ENCODE measurements at regions not wholly inside any gene's neighbourhood (a gene's known extent, or its start where the extent isn't known, plus 50 kb on each side); places are given as distances from the start of the nearest gene placed in this dataset.
"Not testable (repeated sequence)": the region's sequence is repeated elsewhere in the genome, so short reads cannot be mapped to it uniquely, and the experiment has no call there.

DNA sequence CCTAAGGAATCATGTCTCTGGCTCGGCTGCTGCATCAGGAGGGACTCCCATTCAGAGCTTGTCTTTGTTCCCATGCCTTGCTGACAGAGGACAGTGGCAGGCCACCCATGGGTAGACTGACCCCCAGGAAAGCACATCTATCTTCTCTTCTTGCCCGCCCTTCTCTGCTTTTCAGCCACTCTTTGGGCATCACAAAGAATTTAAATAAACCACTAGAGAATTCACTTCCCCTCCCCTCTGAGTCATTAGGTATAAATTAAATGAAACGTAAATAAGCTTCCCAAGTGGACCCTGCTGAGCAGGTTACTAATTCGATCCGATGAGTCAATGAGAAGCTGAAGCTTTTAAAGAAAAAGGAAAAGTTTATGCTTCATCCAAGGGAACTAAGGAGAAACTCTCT, 97.0 kb downstream of the DRD1 start:
- no peak for DNase-seq (ENCODE audit: low read depth)

DNA sequence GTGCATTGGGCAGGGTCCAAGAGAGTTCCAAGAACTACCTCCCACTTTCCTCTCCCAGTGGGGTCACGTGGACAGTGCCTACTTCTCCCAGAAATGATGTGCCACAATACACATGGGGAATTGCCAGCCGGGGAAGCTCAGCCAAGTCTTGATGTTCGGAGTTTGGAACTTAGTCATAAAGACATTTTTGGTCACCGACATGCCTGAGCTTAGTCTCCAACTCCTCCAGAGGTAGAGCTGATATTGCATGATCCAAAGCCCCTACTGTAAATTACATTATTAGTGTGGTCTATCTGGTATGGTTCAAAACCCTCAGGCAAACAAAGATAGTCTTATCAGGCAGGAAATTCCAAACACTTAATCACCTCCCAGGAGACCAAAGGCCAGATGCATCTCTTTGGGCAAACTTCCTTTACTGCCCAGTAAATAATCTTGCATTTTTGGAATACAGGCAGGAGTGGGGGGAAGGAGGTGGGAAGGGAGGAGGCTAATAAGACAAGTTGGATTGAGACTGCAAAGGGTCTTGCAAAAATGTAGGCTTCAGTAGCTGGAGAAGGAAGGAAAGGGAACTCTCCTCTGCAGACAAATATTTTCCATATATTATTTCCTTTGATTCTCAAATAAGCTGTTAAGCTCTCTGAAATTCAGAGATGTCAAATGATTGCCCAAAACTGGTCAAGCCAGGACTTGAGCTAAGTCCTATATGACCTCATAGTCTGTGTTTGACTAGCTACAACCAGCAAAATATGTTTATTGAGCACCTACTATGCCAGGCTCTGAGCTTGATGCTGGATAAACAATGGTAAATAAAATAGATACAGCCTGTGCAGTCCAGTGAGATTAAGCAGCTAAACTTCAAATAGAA, 99.4 kb downstream of the DRD1 start:
- DNase-seq (ENCODE audit: low read depth): no peak

DNA sequence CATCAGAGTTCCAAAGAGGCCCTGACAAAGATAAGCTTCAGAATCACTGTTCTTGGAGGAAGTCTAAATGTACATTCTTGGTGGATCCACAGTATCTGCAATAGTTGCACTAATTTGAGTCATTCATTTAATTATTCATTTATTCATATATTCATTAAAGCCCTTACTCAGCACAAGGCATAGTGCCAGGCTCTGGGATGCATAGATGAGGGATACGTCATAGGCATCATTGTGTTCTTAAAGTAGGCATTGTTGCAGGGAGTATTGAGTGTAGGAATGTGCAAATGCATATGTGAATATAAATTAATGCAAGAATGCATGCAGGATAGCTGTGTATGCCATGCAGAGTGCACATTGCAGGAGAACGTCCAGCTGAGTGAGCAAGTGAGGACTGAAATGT, 100.7 kb downstream of the DRD1 start:
- DNase-seq (ENCODE audit: low read depth): no peak

- no peak for DNase-seq (ENCODE audit: low read depth)
Measured at GRCh38 chr5:175340180-175340579, 103.8 kb downstream of the DRD1 start.

DNA sequence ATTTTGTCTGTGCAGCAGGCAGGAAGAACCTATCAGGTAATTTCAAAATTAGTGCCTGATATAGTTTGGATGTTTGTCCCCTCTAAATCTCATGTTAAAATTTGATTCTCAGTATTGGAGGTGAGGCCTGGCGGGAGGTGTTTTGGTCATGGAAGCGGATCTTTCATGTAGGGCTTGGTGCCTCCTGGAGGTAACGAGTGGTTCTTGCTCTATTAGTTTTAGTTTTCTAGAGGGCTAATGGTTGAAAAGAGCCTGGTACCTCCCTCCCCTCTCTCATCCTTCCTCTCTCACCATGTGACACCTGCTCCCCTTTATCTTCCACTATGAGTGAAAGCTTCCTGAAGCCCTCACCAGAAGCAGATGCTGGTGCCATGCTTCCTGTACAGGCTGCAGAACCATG, 106.3 kb downstream of the DRD1 start:
- DNase-seq (ENCODE audit: low read depth): no peak

- no peak for DNase-seq (ENCODE audit: low read depth)
Measured at GRCh38 chr5:175336781-175337180, 107.2 kb downstream of the DRD1 start.

DNA sequence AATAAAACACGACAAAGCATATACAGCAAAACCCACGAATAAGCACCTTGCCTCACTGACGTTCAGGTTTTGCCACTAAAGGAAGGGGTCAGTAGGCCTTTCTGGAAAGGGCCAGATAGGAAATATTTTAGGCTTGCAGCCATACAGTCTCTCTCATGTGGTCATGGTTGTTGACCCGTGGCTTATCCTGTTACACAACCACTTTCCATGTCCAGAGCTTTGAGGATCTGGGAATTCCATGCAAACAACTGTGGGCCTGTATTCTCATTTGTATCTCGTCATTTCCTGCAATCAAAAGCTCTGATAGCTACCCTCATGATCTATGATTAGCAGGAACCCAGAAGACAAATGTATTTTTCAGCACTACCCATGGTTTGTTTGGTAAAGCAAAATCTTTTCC, 108.3 kb downstream of the DRD1 start:
- no peak for DNase-seq (ENCODE audit: low read depth)

GRCh38 chr5:175331173-175332036, 112.6 kb downstream of the DRD1 start:
- not testable (repeated sequence) for DNase-seq (ENCODE audit: low read depth)

DNA sequence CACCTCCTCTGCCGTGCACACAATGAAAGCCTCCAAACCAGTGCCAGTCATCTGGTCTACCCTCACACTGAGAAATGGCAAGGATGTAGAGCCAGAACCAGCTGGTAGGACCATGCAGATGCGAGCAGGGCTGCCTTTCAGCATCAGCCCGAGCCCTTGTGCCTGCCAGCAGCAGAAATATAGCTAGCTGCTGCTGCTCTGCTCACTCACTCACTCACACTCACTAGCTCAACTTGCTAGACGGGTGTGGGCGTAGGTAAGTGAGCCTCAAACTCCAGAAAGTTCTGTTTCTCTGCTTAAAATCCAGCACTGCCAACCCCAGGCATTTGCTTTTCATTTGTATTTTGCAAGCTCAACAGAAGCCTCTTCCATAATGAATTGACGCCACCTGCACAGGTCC, 114.0 kb downstream of the DRD1 start:
- DNase-seq (ENCODE audit: low read depth): no peak

GRCh38 chr5:175328687-175329086, 115.3 kb downstream of the DRD1 start:
- DNase-seq (ENCODE audit: low read depth): no peak

- no peak for DNase-seq (ENCODE audit: low read depth)
Measured at GRCh38 chr5:175328176-175328575, 115.8 kb downstream of the DRD1 start.

DNA sequence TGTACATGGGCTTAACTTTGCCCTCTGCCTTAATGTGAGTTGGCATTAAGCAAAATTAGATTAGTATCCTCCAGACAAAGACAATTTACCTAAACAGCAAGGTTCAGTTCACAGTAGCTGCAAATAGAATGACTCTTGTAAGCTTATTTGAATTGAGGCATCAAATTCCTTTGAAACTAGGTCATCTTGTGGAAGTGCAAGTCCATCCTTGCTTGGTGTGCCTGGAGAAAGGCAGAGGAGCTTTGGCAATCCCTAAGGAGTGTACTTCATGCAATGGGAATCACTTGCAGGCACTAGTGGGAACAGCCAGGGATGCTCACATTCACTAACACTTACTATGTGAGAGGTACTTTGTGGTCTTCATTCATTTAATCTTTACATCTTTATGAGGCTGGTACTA, 118.3 kb downstream of the DRD1 start:
- no peak for DNase-seq (ENCODE audit: low read depth)

DNA sequence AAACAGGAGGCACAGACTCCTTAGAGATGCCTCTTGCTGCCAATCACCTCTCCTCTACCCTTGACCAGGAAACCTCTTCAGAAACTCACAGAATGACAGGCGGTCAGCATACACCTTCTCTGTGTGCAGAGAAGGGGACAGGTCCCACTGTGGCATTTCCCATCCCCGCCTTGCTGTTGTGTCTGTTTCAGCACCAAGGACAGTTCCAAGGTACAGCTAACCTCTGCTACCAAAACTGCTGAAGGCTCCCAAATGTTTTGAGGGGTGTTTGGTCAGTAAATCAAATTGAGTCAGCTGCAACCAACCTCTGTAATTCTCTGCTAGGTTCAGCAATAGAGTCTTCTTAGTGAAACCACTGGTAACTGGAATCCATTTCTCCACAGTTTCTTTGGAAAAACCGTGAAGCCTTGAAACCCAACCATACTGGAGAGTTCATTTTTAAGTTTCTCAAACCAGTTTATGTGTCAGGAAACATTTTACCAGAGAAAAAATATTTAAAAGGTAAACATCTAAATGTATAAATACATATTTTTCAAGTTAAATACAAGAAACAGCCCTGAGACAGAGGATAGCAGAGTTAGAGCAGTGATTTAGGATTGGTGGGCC, 122.0 kb downstream of the DRD1 start:
- no peak for DNase-seq (ENCODE audit: low read depth)

DNA sequence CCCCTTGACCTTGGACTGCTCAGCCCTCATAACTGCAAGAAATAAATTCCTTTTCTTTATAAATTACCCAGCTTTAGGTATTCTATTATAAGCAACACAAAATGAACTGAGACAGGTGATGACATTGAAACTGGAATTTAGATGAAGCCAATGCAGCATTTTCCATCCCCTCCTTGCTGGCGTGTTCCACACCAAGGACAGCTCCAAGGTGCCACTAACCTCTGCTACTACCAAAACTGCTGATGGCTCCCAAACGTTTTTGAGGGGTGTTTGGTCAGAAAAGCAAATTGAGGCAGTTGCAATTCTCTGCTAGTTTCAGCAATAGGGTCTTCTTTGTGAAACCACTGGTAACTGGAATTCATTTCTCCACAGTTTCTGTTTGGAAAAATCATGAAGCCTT, 124.8 kb downstream of the DRD1 start:
- DNase-seq (ENCODE audit: low read depth): no peak

DNA sequence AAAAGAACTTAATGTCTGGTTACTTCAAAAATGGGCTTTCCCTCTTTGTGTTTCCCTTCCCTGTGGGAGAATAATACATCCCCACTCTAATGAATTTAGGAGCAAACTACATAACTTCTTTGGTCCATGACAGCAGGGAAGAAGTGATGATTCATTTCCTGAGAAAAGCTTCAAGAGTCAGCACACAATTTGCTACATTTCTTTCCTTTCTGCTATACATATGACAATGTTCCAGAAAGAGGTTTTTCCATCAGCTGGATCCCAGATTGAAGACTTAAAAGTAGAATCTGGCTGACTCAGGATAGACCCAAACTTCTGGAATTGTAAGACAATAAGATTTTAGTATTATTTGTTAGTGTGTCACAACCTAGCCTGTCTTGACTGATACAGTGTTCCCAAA, 126.1 kb downstream of the DRD1 start:
- DNase-seq (ENCODE audit: low read depth): no peak

DNA sequence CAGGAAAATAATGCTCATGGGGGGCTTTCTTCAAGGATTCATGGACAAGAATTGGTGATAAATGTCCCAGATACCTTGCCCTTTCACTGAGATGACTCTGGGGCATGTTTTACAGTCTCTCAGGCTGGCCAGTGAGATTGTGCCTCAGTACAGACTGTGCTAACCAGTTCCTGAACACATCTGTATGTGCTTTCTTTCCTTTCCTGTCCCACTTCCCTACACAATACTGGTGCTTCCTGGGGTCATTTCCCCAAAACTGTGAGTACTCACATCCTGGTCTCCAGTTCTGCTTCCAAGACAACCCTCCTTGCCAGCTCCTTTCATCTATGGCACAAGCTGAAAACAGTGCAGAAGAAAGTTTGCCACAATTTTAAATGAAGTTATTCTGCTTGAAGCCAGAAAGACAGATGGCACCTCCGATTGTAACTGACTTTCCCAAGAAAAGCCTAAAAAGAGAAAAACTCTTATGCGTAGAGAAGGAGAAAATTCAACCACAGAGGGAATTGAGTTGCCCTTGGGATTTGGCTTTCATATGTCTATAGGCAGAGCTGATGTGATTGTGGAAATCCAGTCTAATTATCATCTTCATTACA, 134.7 kb downstream of the DRD1 start:
- DNase-seq (ENCODE audit: low read depth): no peak

DNA sequence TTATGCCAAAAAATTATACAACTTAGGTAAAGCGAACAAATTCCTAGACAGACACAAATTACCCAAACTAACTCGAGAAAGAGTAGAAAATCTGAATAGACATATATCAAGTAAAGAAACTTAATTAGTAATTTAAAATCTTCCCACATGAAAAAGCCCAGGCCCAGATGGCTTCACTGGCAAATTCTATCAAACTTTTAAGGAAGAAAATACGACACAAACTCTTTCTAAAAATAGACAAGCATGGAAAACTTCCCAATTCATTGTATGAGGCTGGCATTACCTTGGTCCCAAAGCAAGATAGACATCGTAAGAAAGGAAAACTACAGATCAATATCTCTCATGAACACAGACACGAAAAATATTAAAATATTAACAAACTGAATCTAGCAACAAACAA, 135.3 kb downstream of the DRD1 start:
- no peak for DNase-seq (ENCODE audit: low read depth)

GRCh38 chr5:175306381-175306780, 137.6 kb downstream of the DRD1 start:
- no peak for DNase-seq (ENCODE audit: low read depth)

DNA sequence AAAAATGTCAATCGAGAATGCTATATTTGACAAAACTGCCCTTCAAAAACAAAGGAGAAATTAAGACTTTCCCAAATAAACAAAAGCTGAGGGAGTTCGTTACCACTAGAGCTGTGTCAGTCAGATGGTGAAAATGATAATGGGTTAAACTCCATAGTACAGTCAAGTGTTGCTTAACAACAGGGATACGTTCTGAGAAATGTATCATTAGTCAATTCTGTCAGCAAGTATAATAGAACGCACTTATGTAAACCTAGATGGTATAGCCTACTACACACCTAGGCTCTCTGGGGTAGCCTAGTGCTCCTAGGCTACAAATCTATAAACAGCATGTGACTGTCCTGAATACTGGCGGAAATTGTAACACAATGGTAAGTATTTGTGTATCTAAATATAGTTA, 138.7 kb downstream of the DRD1 start:
- DNase-seq (ENCODE audit: low read depth): no peak

GRCh38 chr5:175290379-175290778, 153.6 kb downstream of the DRD1 start:
- no peak for DNase-seq (ENCODE audit: low read depth)

DNA sequence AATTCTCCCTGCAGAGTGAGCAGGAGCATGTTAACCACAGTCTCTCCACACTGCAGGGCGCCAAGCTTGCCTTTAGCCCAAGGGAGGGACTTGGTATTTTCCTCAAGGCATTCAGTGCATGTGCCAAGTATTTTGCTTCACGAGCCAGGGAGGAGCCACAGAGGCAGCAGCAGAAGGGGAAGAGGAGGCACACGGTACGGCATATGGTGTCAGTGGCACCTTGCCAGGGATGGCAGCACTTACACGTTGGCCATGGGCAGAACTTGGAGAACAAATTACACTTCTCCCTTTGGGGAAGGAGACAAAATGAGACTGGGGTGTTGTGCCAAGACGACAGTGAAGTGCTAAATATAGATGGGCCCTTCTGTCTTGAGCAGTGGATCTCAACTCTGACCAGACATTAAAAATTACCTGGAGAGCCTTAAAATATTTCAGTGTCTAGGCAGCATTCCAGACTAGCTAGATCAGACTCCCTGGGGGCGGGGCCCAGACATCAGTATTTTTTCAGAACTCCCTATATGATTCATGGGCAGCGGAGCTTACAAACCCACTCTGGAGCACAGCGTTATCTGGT, 155.8 kb downstream of the DRD1 start:
- no peak for DNase-seq (ENCODE audit: low read depth)

DNA sequence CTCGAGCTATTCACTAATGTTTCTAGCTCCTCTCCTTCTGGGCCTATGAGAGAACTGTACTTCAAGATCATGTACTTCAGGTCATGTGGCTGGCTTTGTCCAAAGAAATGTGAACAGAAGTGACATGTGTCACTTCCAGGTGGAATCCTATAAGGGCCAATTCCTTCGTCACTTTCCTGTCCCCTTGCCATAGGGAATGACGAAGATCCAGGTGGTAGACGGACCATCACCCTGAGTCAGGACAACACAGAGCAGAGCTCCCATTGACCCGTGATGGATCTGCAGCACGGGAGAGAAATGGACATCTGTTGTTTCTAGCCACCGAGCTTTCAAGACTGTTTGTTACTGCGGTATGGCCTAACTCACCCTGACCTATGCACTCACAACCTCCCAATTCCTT, 157.0 kb downstream of the DRD1 start:
- DNase-seq (ENCODE audit: low read depth): no peak
